ENCODE measurements at regions not wholly inside any gene's neighbourhood (a gene's known extent, or its start where the extent isn't known, plus 50 kb on each side); places are given as distances from the start of the nearest gene placed in this dataset.

DNA sequence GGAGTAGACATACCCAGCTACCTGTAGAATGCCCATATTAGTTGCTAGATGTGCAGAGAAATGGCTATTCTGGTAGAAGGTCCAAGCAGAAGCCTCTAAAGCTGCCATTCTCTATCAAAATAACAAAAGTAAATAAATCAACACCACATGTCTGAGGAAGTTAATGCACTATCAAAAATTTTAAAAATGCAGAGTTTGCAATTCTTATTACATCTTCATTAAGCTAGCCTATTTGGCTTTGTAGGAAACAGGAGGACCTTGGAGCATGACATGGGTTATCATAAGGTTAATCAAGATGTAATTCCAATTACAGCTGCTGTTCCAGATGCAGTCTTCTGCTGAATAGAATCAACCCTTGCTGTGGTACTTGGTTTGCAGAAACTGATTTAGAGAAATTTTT lies 188.4 kb downstream of the TBX18 start:
- peaks cover 0 to 11% of the 10 kb centered on the region in 2 experiments; a peak in 2 of 4 replicates for H3K4me1 ChIP-seq (ENCODE audit: control insufficient read depth in 1 of 2, insufficient read depth in 2 of 2, low read depth in 1 of 2, low read length in 1 of 2)
- peak overlapping the region in 1 of 2 experiments; percentile 63; a peak in 2 of 4 replicates for H3K27ac ChIP-seq (ENCODE audit: low read depth in 2 of 2, low read length in 1 of 2)
- no peak overlapping the region for H3K4me3 ChIP-seq (ENCODE audit: low read depth in 2 of 2, low read length in 1 of 2)
- CTCF ChIA-PET, result no interaction called here
- H3K27me3 ChIP-seq (ENCODE audit: insufficient read depth), result no peaks in the 10 kb centered on the region
- POLR2A ChIA-PET, result no interaction called here
- H3K9me3 ChIP-seq, result peaks cover 1% of the 10 kb centered on the region; the same call in 1 of the 2 replicates
- no peak for DNase-seq
- no peak overlapping the region for H3K9ac ChIP-seq
- TF ChIP-seq RFX5 (IDR thresholded peaks at IDR 0.05; ENCODE audit: low read length) (no peak), NRF1 (IDR thresholded peaks at IDR 0.05; ENCODE audit: low read depth, low read length) (no peak), EZH2phosphoT487 (IDR thresholded peaks at IDR 0.05; ENCODE audit: borderline replicate concordance, low read depth) (no peak), TCF12 (IDR thresholded peaks at IDR 0.05) (no peak), MXI1 (IDR thresholded peaks at IDR 0.05; ENCODE audit: low read depth, low read length) (no peak), MEF2A (IDR thresholded peaks at IDR 0.05; ENCODE audit: borderline replicate concordance, low read depth) (no peak), RAD21 (IDR thresholded peaks at IDR 0.05; ENCODE audit: low read length) (no peak), NFIC (IDR thresholded peaks at IDR 0.05; ENCODE audit: borderline replicate concordance) (no peak), FOSL2 (IDR thresholded peaks at IDR 0.05; ENCODE audit: borderline replicate concordance, low read depth) (no peak), SIN3A (IDR thresholded peaks at IDR 0.05; ENCODE audit: borderline replicate concordance, low read depth, low read length) (no peak), TAF1 (IDR thresholded peaks at IDR 0.05; ENCODE audit: borderline replicate concordance, low read depth, low read length) (no peak)
- TF ChIP-seq, protein P1, sequence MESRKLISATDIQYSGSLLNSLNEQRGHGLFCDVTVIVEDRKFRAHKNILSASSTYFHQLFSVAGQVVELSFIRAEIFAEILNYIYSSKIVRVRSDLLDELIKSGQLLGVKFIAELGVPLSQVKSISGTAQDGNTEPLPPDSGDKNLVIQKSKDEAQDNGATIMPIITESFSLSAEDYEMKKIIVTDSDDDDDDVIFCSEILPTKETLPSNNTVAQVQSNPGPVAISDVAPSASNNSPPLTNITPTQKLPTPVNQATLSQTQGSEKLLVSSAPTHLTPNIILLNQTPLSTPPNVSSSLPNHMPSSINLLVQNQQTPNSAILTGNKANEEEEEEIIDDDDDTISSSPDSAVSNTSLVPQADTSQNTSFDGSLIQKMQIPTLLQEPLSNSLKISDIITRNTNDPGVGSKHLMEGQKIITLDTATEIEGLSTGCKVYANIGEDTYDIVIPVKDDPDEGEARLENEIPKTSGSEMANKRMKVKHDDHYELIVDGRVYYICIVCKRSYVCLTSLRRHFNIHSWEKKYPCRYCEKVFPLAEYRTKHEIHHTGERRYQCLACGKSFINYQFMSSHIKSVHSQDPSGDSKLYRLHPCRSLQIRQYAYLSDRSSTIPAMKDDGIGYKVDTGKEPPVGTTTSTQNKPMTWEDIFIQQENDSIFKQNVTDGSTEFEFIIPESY (IDR thresholded peaks at IDR 0.05; ENCODE audit: borderline replicate concordance, low read depth), result no peak
- TF ChIP-seq, protein P2, sequence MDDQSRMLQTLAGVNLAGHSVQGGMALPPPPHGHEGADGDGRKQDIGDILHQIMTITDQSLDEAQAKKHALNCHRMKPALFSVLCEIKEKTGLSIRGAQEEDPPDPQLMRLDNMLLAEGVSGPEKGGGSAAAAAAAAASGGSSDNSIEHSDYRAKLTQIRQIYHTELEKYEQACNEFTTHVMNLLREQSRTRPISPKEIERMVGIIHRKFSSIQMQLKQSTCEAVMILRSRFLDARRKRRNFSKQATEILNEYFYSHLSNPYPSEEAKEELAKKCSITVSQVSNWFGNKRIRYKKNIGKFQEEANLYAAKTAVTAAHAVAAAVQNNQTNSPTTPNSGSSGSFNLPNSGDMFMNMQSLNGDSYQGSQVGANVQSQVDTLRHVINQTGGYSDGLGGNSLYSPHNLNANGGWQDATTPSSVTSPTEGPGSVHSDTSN (IDR thresholded peaks at IDR 0.05), result no peak
- H3K4me2 ChIP-seq, result peak overlapping the region; percentile 56; the same call in 1 of the 2 replicates
- H3K79me2 ChIP-seq (ENCODE audit: insufficient read depth), result no peaks in the 10 kb centered on the region
- H3K36me3 ChIP-seq (replicated peaks in 1 of 2; ENCODE audit: control insufficient read depth in 1 of 2, insufficient read depth in 2 of 2, low read length in 1 of 2), result no peaks in the 10 kb centered on the region
- H2AFZ ChIP-seq (ENCODE audit: low read depth), result no peak overlapping the region
- H3K9me2 ChIP-seq, result no peaks in the 10 kb centered on the region
- no peaks in the 10 kb centered on the region for H4K20me1 ChIP-seq (ENCODE audit: insufficient read depth)
- H3F3A ChIP-seq (replicated peaks; ENCODE audit: insufficient read depth), result peaks cover 14% of the 10 kb centered on the region

DNA sequence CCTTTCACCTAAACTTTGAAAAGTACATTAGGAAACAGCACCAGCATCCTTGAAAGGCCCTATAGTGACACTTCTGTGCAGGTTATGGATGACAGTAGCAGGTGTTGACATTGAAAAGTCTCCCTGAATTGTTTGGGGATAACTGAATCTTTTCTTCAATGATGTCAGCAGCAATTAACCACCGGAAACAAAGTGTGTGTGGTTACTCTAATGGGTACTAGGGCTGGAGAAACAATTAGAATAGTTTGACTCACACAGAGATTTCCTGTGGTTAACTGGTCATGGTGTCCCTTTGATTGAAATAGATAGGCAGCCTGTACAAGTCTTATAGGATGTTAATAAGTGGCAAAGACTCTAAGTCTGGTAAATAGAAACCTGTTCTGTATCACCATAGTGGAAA lies 189.1 kb downstream of the TBX18 start:
- Histone ChIP-seq H3K9me3 (0 out of 2 replicates have a peak, but pooled peaks cover 6% of the 10 kb centered on the region), H3K36me3 (replicated peaks in 1 of 2; ENCODE audit: control insufficient read depth in 1 of 2, insufficient read depth in 2 of 2, low read length in 1 of 2) (no peaks in the 10 kb centered on the region), H3K4me1 (ENCODE audit: control insufficient read depth in 1 of 2, insufficient read depth in 2 of 2, low read depth in 1 of 2, low read length in 1 of 2) (peaks cover 0 to 11% of the 10 kb centered on the region in 2 experiments; a peak in 2 of 4 replicates), H3K4me3 (ENCODE audit: low read depth in 2 of 2, low read length in 1 of 2) (no peak overlapping the region), H3K9ac (no peak overlapping the region), H3F3A (replicated peaks; ENCODE audit: insufficient read depth) (peaks cover 14% of the 10 kb centered on the region), H3K27ac (ENCODE audit: low read depth in 2 of 2, low read length in 1 of 2) (peak overlapping the region in 1 of 2 experiments; percentile 63; a peak in 3 of 4 replicates), H3K79me2 (ENCODE audit: insufficient read depth) (no peaks in the 10 kb centered on the region), H4K20me1 (ENCODE audit: insufficient read depth) (no peaks in the 10 kb centered on the region), H3K4me2 (peak overlapping the region; percentile 56; the same call in 1 of the 2 replicates), H3K27me3 (ENCODE audit: insufficient read depth) (no peaks in the 10 kb centered on the region), H2AFZ (ENCODE audit: low read depth) (no peak overlapping the region), H3K9me2 (no peaks in the 10 kb centered on the region)
- no peak for DNase-seq
- CTCF ChIA-PET, result no interaction called here
- POLR2A ChIA-PET, result no interaction called here
- 24% methylated on average over 1 of the region's 1 CpG for WGBS (ENCODE audit: low lambda C conversion rate)
- TF ChIP-seq JUND (IDR thresholded peaks at IDR 0.05) (peak; percentile 70), GABPA (IDR thresholded peaks at IDR 0.05; ENCODE audit: low read depth) (no peak), TCF12 (IDR thresholded peaks at IDR 0.05) (peak; percentile 84), RFX5 (IDR thresholded peaks at IDR 0.05; ENCODE audit: low read length) (no peak), RXRA (IDR thresholded peaks at IDR 0.05; ENCODE audit: borderline replicate concordance, low read depth) (0 out of 2 replicates have a peak, but pooled peaks have one; percentile 30), TEAD4 (IDR thresholded peaks at IDR 0.05; ENCODE audit: borderline replicate concordance, insufficient read depth) (peak; percentile 85), FOXJ3 (CRISPR knock-in tag; IDR thresholded peaks at IDR 0.05) (no peak), EP300 (IDR thresholded peaks at IDR 0.05; ENCODE audit: borderline replicate concordance in 1 of 2, low read depth in 1 of 2, low read length in 1 of 2) (peak in 1 of 2 experiments; percentile 91; a peak in 2 of 4 replicates), GATA2 (CRISPR knock-in tag; IDR thresholded peaks at IDR 0.05) (no peak), ELF1 (IDR thresholded peaks at IDR 0.05) (no peak)
- TF ChIP-seq, protein P3, sequence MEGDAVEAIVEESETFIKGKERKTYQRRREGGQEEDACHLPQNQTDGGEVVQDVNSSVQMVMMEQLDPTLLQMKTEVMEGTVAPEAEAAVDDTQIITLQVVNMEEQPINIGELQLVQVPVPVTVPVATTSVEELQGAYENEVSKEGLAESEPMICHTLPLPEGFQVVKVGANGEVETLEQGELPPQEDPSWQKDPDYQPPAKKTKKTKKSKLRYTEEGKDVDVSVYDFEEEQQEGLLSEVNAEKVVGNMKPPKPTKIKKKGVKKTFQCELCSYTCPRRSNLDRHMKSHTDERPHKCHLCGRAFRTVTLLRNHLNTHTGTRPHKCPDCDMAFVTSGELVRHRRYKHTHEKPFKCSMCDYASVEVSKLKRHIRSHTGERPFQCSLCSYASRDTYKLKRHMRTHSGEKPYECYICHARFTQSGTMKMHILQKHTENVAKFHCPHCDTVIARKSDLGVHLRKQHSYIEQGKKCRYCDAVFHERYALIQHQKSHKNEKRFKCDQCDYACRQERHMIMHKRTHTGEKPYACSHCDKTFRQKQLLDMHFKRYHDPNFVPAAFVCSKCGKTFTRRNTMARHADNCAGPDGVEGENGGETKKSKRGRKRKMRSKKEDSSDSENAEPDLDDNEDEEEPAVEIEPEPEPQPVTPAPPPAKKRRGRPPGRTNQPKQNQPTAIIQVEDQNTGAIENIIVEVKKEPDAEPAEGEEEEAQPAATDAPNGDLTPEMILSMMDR (IDR thresholded peaks at IDR 0.05), result no peak
- TF ChIP-seq, protein P1 (IDR thresholded peaks at IDR 0.05; ENCODE audit: borderline replicate concordance, low read depth), result 0 out of 2 replicates have a peak, but pooled peaks have one; percentile 18
